Upper lobe of right lung (tissue), 1 donor: ENCODE measurements at regions not wholly inside any gene's neighbourhood (a gene's known extent, or its start where the extent isn't known, plus 50 kb on each side); places are given as distances from the start of the nearest gene placed in this dataset.

Experiments used
- ATAC-seq: fragments of 200-7000 bp; cut with Tn5 transposase; one replicate; pipeline ENCODE4 v1.9.1; 2020; ENCODE audit warnings: mild to moderate bottlenecking, moderate library complexity
- DNase-seq: peaks from one replicate; pipeline ENCODE4 v3.0.0-alpha.2; 2020
- H3K27ac ChIP-seq: fragments of 200-600 bp; one replicate; pipeline ENCODE4 v1.8.0; 2022
- H3K27me3 ChIP-seq: fragments of 200-600 bp; one replicate; pipeline ENCODE4 v1.8.0; 2022; ENCODE audit warnings: mild to moderate bottlenecking
- H3K36me3 ChIP-seq: fragments of 200-600 bp; one replicate; pipeline ENCODE4 v1.8.0; 2022
- H3K4me1 ChIP-seq: fragments of 200-600 bp; one replicate; pipeline ENCODE4 v1.8.0; 2022
- H3K4me3 ChIP-seq: fragments of 200-600 bp; one replicate; pipeline ENCODE4 v1.8.0; 2022; ENCODE audit warnings: mild to moderate bottlenecking
- H3K9me3 ChIP-seq: fragments of 200-600 bp; one replicate; pipeline ENCODE4 v1.8.0; 2022
- intact Hi-C: fragments of 100-400 bp; cut with DNase I; formaldehyde crosslinking; loops from one replicate; pipeline ENCODE4 v1.11.0; 2022
- TF ChIP-seq, protein P1 (sequence below): fragments of 200-600 bp; IDR thresholded peaks from one replicate; pipeline ENCODE4 v1.8.0; 2022; ENCODE audit warnings: antibody characterized with exemption
- donor health status: DM: no; HTN: yes; CAD: no; lungs with severe emphysema.

GRCh38 chr13:29693275-29693945 is 97.9 kb upstream of the SLC7A1 start:
- no peaks in the 10 kb centered on the region for H3K36me3 ChIP-seq
- TF ChIP-seq, protein P1, sequence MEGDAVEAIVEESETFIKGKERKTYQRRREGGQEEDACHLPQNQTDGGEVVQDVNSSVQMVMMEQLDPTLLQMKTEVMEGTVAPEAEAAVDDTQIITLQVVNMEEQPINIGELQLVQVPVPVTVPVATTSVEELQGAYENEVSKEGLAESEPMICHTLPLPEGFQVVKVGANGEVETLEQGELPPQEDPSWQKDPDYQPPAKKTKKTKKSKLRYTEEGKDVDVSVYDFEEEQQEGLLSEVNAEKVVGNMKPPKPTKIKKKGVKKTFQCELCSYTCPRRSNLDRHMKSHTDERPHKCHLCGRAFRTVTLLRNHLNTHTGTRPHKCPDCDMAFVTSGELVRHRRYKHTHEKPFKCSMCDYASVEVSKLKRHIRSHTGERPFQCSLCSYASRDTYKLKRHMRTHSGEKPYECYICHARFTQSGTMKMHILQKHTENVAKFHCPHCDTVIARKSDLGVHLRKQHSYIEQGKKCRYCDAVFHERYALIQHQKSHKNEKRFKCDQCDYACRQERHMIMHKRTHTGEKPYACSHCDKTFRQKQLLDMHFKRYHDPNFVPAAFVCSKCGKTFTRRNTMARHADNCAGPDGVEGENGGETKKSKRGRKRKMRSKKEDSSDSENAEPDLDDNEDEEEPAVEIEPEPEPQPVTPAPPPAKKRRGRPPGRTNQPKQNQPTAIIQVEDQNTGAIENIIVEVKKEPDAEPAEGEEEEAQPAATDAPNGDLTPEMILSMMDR: no peak
- no peak overlapping the region for H3K4me3 ChIP-seq
- H3K27ac ChIP-seq: no peak overlapping the region
- intact Hi-C loops: no loop called here
- ATAC-seq (no peak), DNase-seq (no peak)
- H3K4me1 ChIP-seq: no peaks in the 10 kb centered on the region
- H3K27me3 ChIP-seq: peaks cover 4% of the 10 kb centered on the region
- no peaks in the 10 kb centered on the region for H3K9me3 ChIP-seq

GRCh38 chr13:29689548-29689947 is 94.1 kb upstream of the SLC7A1 start:
- intact Hi-C loops: no loop called here
- Histone ChIP-seq H3K9me3 (no peaks in the 10 kb centered on the region), H3K4me3 (no peak overlapping the region), H3K4me1 (no peaks in the 10 kb centered on the region), H3K36me3 (no peaks in the 10 kb centered on the region), H3K27ac (no peak overlapping the region), H3K27me3 (peaks cover 4% of the 10 kb centered on the region)
- ATAC-seq: no peak
- TF ChIP-seq, protein P1: no peak
- no peak for DNase-seq

GRCh38 chr13:29688193-29688592 is 92.7 kb upstream of the SLC7A1 start:
- no peak for ATAC-seq
- no peaks in the 10 kb centered on the region for H3K9me3 ChIP-seq
- TF ChIP-seq, protein P1: no peak
- H3K27ac ChIP-seq: no peak overlapping the region
- DNase-seq: no peak
- no peaks in the 10 kb centered on the region for H3K36me3 ChIP-seq
- intact Hi-C loops: no loop called here
- H3K27me3 ChIP-seq: no peaks in the 10 kb centered on the region
- H3K4me1 ChIP-seq: no peaks in the 10 kb centered on the region
- no peak overlapping the region for H3K4me3 ChIP-seq

DNA sequence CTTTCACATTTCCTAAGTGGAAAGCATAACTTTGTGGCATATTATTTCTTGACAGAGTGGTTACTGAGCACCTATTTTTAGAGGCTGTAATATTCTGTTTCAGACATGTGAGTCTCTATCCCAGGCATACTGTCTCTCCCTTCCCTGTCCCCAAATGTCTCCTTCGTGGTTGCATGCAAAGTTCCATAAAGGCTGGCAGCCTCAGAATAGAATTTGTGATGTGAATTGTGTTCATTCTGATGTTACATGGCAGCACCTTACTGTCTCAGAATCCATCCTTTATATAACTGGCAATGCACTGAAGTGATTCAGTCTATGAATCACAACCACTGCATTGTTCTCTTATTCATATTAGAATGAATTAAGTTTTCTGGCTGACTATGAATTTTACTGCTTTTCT is 89.0 kb upstream of the SLC7A1 start:
- intact Hi-C loops: no loop called here
- Histone ChIP-seq H3K36me3 (no peaks in the 10 kb centered on the region), H3K27me3 (no peaks in the 10 kb centered on the region), H3K4me1 (no peaks in the 10 kb centered on the region), H3K4me3 (no peak overlapping the region), H3K9me3 (no peaks in the 10 kb centered on the region), H3K27ac (no peak overlapping the region)
- TF ChIP-seq, protein P1: no peak
- ATAC-seq (no peak), DNase-seq (no peak)

- intact Hi-C loops: no loop called here
- no peak overlapping the region for H3K27ac ChIP-seq
- ATAC-seq (no peak), DNase-seq (no peak)
- H3K9me3 ChIP-seq: no peaks in the 10 kb centered on the region
- no peaks in the 10 kb centered on the region for H3K27me3 ChIP-seq
- H3K4me3 ChIP-seq: no peak overlapping the region
- TF ChIP-seq, protein P1: no peak
- no peaks in the 10 kb centered on the region for H3K4me1 ChIP-seq
- H3K36me3 ChIP-seq: no peaks in the 10 kb centered on the region
Measured at GRCh38 chr13:29683041-29683440, 87.6 kb upstream of the SLC7A1 start.

DNA sequence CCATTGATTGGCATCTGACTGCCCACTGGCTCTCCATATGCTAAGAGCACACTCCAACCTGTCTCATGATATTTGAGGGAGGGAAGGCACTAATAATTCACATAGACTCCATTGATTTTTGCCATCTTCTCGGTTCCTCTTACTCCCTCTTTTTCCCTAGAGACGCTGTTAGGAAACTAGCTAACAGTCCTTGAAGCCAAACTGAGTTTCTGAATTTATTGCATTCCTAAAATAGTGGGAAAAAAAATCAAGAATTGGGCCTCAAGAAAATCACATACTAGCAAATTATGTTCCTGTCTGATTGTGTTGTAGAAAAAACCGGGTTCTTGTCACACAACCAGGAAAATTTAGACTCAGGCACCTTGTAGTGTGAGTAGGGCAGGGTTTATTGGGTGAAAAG is 86.4 kb upstream of the SLC7A1 start:
- no peak for ATAC-seq

More for the DNA sequence above, 86.4 kb upstream of the SLC7A1 start:
- DNase-seq: no peak
- intact Hi-C loops: no loop called here
- H3K27ac ChIP-seq: no peak overlapping the region
- no peak overlapping the region for H3K4me3 ChIP-seq
- H3K27me3 ChIP-seq: no peaks in the 10 kb centered on the region
- H3K4me1 ChIP-seq: no peaks in the 10 kb centered on the region
- no peaks in the 10 kb centered on the region for H3K36me3 ChIP-seq
- H3K9me3 ChIP-seq: no peaks in the 10 kb centered on the region
- TF ChIP-seq, protein P1: no peak
